HepG2 (cell line): ENCODE measurements at regions not wholly inside any gene's neighbourhood (a gene's known extent, or its start where the extent isn't known, plus 50 kb on each side); places are given as distances from the start of the nearest gene placed in this dataset.

Experiments
- ATAC-seq: fragments of 200-7000 bp; cut with Tn5 transposase; 3 replicates; pipeline ENCODE4 v1.9.1; 2020; ENCODE audit warnings: mild to moderate bottlenecking, moderate library complexity
- BruUV-seq: library from RNA; stranded (reverse); fragments of 400-500 nt; replicated peaks from 2 replicates; lab custom pipeline; 2021; lab: Mats Ljungman, UMichigan
- CTCF ChIA-PET: fragments of 300-600 bp; formaldehyde crosslinking; extraction: SDS; loops from one replicate; lab custom pipeline; 2021; ENCODE audit warnings: low total read pairs, inconsistent platforms, low intra/inter-chr PET ratio; lab: Yijun Ruan, JAX
- POLR2A ChIA-PET: fragments of 350-600 bp; sonication (Branson Sonifier 250); formaldehyde crosslinking; loops from one replicate; lab custom pipeline; 2020; ENCODE audit warnings: antibody characterized with exemption, inconsistent platforms; lab: Yijun Ruan, JAX
- DNase-seq: peaks from one replicate; pipeline ENCODE4 v3.0.0-alpha.2; 2015; ENCODE audit warnings: low spot score
- FAIRE-seq: peaks from 3 replicates; lab custom pipeline; 2011; peaks lifted over from hg19 to GRCh38; lab: Jason Lieb, UNC
- H2AFZ ChIP-seq: one replicate; pipeline ENCODE4 v1.6.1; 2011; ENCODE audit warnings: low read length, inconsistent platforms
- H3K27ac ChIP-seq: fragments of 300-600 bp; 3 replicates; pipeline ENCODE4 v1.8.0; 2011; ENCODE audit warnings: mixed run types, mild to moderate bottlenecking, mixed read lengths, low read length, inconsistent platforms; ENCODE audit not compliant: insufficient read depth; ENCODE audit errors: extremely low read length
- H3K27me3 ChIP-seq, 2 experiments: fragments of 200-600 bp in 1 of 2; 2 replicates in 1 of 2; 3 replicates in 1 of 2; pipeline versions ENCODE4 v1.6.0 to v1.8.0; 2011; ENCODE audit warnings: low read length in 2 of 2, mild to moderate bottlenecking in 2 of 2, moderate library complexity in 2 of 2, inconsistent platforms in 1 of 2; ENCODE audit not compliant: insufficient read depth in 2 of 2, control insufficient read depth in 1 of 2
- H3K36me3 ChIP-seq, 2 experiments: fragments of 200-600 bp in 1 of 2; replicated peaks in 1 of 2; 2 replicates in 1 of 2; 3 replicates in 1 of 2; pipeline versions ENCODE4 v1.5.1 to v1.8.0; 2011; ENCODE audit warnings: low read length in 2 of 2, inconsistent platforms in 1 of 2; ENCODE audit not compliant: insufficient read depth in 2 of 2, control insufficient read depth in 1 of 2
- H3K4me1 ChIP-seq: 2 replicates; pipeline ENCODE4 v1.5.1; 2012; ENCODE audit warnings: low read length, inconsistent platforms; ENCODE audit not compliant: insufficient read depth
- H3K4me2 ChIP-seq: 2 replicates; pipeline ENCODE4 v1.6.0; 2011; ENCODE audit warnings: low read depth, low read length, inconsistent platforms
- H3K4me3 ChIP-seq, 3 experiments: fragments of 200-600 bp in 1 of 3; sonication (generic), shearing (Covaris generic) in 1 of 3; replicated peaks in 1 of 3; 2 replicates each; pipeline ENCODE4 v1.5.1; 2011 to 2016; ENCODE audit warnings: low read length in 3 of 3, inconsistent platforms in 2 of 3, low read depth in 2 of 3, mild to moderate bottlenecking in 2 of 3, control low read depth in 1 of 3, mixed read lengths in 1 of 3; ENCODE audit not compliant: insufficient read depth in 1 of 3
- H3K79me2 ChIP-seq: one replicate; pipeline ENCODE4 v1.6.1; 2011; ENCODE audit warnings: low read length, inconsistent platforms; ENCODE audit not compliant: insufficient read depth
- H3K9ac ChIP-seq: 2 replicates; pipeline ENCODE4 v1.6.0; 2011; ENCODE audit warnings: mild to moderate bottlenecking, low read depth, low read length, inconsistent platforms; ENCODE audit not compliant: insufficient read depth
- H3K9me3 ChIP-seq: 2 replicates; pipeline ENCODE4 v1.5.1; 2012; ENCODE audit warnings: mild to moderate bottlenecking, low read length
- H4K20me1 ChIP-seq: 2 replicates; pipeline ENCODE4 v1.6.0; 2011; ENCODE audit warnings: inconsistent platforms, mild to moderate bottlenecking, low read length, moderate library complexity; ENCODE audit not compliant: insufficient read depth
- HES4 ChIP-seq: sonication (generic); formaldehyde crosslinking; IDR thresholded peaks from 2 replicates; pipeline ENCODE4 v1.9.0; 2021; ENCODE audit warnings: mild to moderate bottlenecking, missing genetic modification reagents, borderline replicate concordance
- HMGA1 ChIP-seq: sonication (generic); formaldehyde crosslinking; conservative IDR thresholded peaks from 2 replicates; pipeline ENCODE4 v1.4.0; 2020; ENCODE audit warnings: missing genetic modification reagents
- HOXA3 ChIP-seq: sonication (generic); formaldehyde crosslinking; IDR thresholded peaks from 2 replicates; pipeline ENCODE4 v1.5.0; 2020; ENCODE audit warnings: missing genetic modification reagents
- MYNN ChIP-seq: sonication (generic); formaldehyde crosslinking; IDR thresholded peaks from 2 replicates; pipeline ENCODE4 v1.4.0; 2020; ENCODE audit warnings: mild to moderate bottlenecking, low read depth, missing genetic modification reagents
- NR2F1 ChIP-seq, 2 experiments: fragments of 450-650 bp in 1 of 2; formaldehyde crosslinking in 1 of 2; IDR thresholded peaks; 2 replicates each; pipeline versions ENCODE4 v1.5.0 to v1.6.1; 2016 to 2020; ENCODE audit warnings: mild to moderate bottlenecking in 1 of 2, missing compliant biosample characterization in 1 of 2, missing genetic modification reagents in 1 of 2, moderate library complexity in 1 of 2
- SIN3B ChIP-seq: fragments of 150-350 bp; IDR thresholded peaks from 2 replicates; pipeline ENCODE4 v1.6.1; 2014; ENCODE audit warnings: low read length
- STAT5B ChIP-seq: sonication (generic); formaldehyde crosslinking; IDR thresholded peaks from 2 replicates; pipeline ENCODE4 v1.4.0; 2020; ENCODE audit warnings: missing genetic modification reagents
- ZEB1 ChIP-seq: IDR thresholded peaks from 2 replicates; pipeline ENCODE4 v1.6.1; 2012; ENCODE audit warnings: mild to moderate bottlenecking, low read depth, inconsistent platforms; ENCODE audit not compliant: insufficient replicate concordance
- ZNF451 ChIP-seq: sonication (generic); formaldehyde crosslinking; IDR thresholded peaks from 2 replicates; pipeline ENCODE4 v1.5.0; 2020; ENCODE audit warnings: mild to moderate bottlenecking, missing genetic modification reagents
- ZNF496 ChIP-seq: sonication (generic); formaldehyde crosslinking; IDR thresholded peaks from 2 replicates; pipeline ENCODE4 v1.8.1; 2023; ENCODE audit warnings: mild to moderate bottlenecking, moderate library complexity, missing genetic modification reagents; ENCODE audit not compliant: insufficient replicate concordance
- ZNF619 ChIP-seq: sonication (generic); formaldehyde crosslinking; IDR thresholded peaks from 2 replicates; pipeline ENCODE4 v1.4.0; 2020; ENCODE audit warnings: mild to moderate bottlenecking, missing genetic modification reagents
- ZNF644 ChIP-seq: IDR thresholded peaks from 2 replicates; pipeline ENCODE4 v1.6.1; 2016; ENCODE audit warnings: low read depth
- ZNF891 ChIP-seq: sonication (generic); formaldehyde crosslinking; IDR thresholded peaks from 2 replicates; pipeline ENCODE4 v1.5.0; 2020; ENCODE audit warnings: mild to moderate bottlenecking, missing genetic modification reagents
- WGBS: methylation state at CpG from one replicate; pipeline ENCODE4 v1.1.6; 2017; ENCODE audit warnings: low lambda C conversion rate; 5-methylcytosine and 5-hydroxymethylcytosine counted together
- in situ Hi-C: cut with HindIII; loops from 2 replicates; pipeline ENCODE4 v1.10.0; 2017; ENCODE audit warnings: low pct_unique_long_range_greater_than_20kb; ENCODE audit not compliant: extremely low pct_ligation_motif_present
- intact Hi-C: fragments of 100-400 bp; cut with micrococcal nuclease; formaldehyde crosslinking; loops from one replicate; pipeline ENCODE4 v1.10.0; 2022; ENCODE audit not compliant: unreplicated experiment
- TF ChIP-seq, protein P1 (sequence below): sonication (generic); formaldehyde crosslinking; IDR thresholded peaks from 2 replicates; pipeline ENCODE4 v1.4.0; 2020; ENCODE audit warnings: missing genetic modification reagents
- TF ChIP-seq, protein P2 (sequence below): sonication (generic); IDR thresholded peaks from 2 replicates; pipeline ENCODE4 v1.6.1; 2016; ENCODE audit warnings: low read depth, borderline replicate concordance
- TF ChIP-seq, protein P3 (sequence below): sonication (generic); formaldehyde crosslinking; IDR thresholded peaks from 2 replicates; pipeline ENCODE4 v1.4.0; 2020; ENCODE audit warnings: missing genetic modification reagents, mild to moderate bottlenecking, borderline replicate concordance
- TF ChIP-seq, protein P4 (sequence below): sonication (generic); formaldehyde crosslinking; IDR thresholded peaks from 2 replicates; pipeline ENCODE4 v1.5.1; 2020; ENCODE audit warnings: missing genetic modification reagents, mild to moderate bottlenecking, borderline replicate concordance
- TF ChIP-seq, protein P5 (sequence below), 2 experiments: sonication (generic) in 1 of 2; formaldehyde crosslinking in 1 of 2; IDR thresholded peaks; 2 replicates each; pipeline versions ENCODE4 v1.4.0 to v1.6.1; 2018 to 2020; ENCODE audit warnings: missing genetic modification reagents in 2 of 2, borderline replicate concordance in 1 of 2, low read depth in 1 of 2, mild to moderate bottlenecking in 1 of 2, missing biosample characterization in 1 of 2

DNA sequence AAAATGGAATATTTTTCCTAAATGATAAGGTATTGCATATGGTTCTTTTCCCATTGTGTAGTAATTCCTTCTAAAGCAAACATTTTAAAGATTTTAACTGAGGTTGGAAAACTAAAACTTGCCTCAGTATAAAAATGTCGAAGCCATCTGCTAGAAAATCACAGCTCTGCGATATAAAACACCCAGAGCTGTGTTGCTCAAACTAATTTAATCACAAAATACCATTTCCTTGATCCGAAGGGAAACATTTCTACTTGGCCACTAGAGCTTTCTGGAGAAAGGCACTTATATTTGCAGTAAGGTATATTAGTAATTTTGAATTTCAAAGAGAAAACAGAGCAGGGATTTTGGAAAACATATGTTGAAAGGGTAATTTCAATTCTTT is 209.2 kb upstream of the ZNF32 start:
- Histone ChIP-seq H3K27ac (no peak overlapping the region), H3K36me3 (no peaks in the 10 kb centered on the region), H3K4me2 (no peak overlapping the region), H3K9me3 (no peaks in the 10 kb centered on the region), H3K79me2 (no peaks in the 10 kb centered on the region), H4K20me1 (no peaks in the 10 kb centered on the region), H3K4me1 (peaks cover 23% of the 10 kb centered on the region), H3K9ac (no peak overlapping the region), H3K27me3 (peaks cover 0 to 12% of the 10 kb centered on the region in 2 experiments; a peak in 2 of 5 replicates), H3K4me3 (no peak overlapping the region), H2AFZ (no peak overlapping the region)
- 21% methylated on average over 3 of the region's 3 CpGs for WGBS
- ATAC-seq: no peak
- CTCF ChIA-PET: no interaction called here
- no peak for FAIRE-seq
- no TSS peak for BruUV-seq
- in situ Hi-C loops (no loop called here), intact Hi-C loops (no loop called here)
- POLR2A ChIA-PET: no interaction called here
- DNase-seq: no peak
- no peak for TF ChIP-seq SIN3B
- no peak for TF ChIP-seq HOXA3 (CRISPR knock-in tag)
- TF ChIP-seq ZNF451: no peak
- TF ChIP-seq HMGA1 (CRISPR knock-in tag): no peak
- no peak for TF ChIP-seq ZEB1
- TF ChIP-seq STAT5B (CRISPR knock-in tag): no peak
- TF ChIP-seq, protein P1, sequence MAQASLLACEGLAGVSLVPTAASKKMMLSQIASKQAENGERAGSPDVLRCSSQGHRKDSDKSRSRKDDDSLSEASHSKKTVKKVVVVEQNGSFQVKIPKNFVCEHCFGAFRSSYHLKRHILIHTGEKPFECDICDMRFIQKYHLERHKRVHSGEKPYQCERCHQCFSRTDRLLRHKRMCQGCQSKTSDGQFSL (CRISPR knock-in tag): no peak
- no peak for TF ChIP-seq ZNF644 (CRISPR knock-in tag)
- TF ChIP-seq, protein P2, sequence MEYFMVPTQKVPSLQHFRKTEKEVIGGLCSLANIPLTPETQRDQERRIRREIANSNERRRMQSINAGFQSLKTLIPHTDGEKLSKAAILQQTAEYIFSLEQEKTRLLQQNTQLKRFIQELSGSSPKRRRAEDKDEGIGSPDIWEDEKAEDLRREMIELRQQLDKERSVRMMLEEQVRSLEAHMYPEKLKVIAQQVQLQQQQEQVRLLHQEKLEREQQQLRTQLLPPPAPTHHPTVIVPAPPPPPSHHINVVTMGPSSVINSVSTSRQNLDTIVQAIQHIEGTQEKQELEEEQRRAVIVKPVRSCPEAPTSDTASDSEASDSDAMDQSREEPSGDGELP: no peak
- TF ChIP-seq ZNF619 (CRISPR knock-in tag): no peak
- TF ChIP-seq MYNN (CRISPR knock-in tag): no peak
- TF ChIP-seq, protein P3, sequence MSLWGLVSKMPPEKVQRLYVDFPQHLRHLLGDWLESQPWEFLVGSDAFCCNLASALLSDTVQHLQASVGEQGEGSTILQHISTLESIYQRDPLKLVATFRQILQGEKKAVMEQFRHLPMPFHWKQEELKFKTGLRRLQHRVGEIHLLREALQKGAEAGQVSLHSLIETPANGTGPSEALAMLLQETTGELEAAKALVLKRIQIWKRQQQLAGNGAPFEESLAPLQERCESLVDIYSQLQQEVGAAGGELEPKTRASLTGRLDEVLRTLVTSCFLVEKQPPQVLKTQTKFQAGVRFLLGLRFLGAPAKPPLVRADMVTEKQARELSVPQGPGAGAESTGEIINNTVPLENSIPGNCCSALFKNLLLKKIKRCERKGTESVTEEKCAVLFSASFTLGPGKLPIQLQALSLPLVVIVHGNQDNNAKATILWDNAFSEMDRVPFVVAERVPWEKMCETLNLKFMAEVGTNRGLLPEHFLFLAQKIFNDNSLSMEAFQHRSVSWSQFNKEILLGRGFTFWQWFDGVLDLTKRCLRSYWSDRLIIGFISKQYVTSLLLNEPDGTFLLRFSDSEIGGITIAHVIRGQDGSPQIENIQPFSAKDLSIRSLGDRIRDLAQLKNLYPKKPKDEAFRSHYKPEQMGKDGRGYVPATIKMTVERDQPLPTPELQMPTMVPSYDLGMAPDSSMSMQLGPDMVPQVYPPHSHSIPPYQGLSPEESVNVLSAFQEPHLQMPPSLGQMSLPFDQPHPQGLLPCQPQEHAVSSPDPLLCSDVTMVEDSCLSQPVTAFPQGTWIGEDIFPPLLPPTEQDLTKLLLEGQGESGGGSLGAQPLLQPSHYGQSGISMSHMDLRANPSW (CRISPR knock-in tag): no peak
- TF ChIP-seq ZNF891 (CRISPR knock-in tag): no peak
- TF ChIP-seq ZNF496 (CRISPR knock-in tag): no peak
- TF ChIP-seq, protein P4, sequence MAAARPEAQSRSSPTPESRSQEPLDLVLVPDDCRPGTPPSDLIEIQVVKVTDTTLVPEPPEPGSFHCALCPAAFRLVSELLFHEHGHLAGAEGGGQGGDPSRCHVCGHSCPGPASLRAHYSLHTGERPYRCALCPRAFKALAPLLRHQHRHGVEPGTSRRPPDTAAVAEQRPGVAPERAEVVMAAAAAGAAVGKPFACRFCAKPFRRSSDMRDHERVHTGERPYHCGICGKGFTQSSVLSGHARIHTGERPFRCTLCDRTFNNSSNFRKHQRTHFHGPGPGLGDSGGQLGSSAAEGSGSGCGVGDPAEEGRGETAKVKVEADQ (CRISPR knock-in tag): no peak
- TF ChIP-seq, protein P5, sequence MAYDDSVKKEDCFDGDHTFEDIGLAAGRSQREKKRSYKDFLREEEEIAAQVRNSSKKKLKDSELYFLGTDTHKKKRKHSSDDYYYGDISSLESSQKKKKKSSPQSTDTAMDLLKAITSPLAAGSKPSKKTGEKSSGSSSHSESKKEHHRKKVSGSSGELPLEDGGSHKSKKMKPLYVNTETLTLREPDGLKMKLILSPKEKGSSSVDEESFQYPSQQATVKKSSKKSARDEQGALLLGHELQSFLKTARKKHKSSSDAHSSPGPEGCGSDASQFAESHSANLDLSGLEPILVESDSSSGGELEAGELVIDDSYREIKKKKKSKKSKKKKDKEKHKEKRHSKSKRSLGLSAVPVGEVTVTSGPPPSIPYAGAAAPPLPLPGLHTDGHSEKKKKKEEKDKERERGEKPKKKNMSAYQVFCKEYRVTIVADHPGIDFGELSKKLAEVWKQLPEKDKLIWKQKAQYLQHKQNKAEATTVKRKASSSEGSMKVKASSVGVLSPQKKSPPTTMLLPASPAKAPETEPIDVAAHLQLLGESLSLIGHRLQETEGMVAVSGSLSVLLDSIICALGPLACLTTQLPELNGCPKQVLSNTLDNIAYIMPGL (CRISPR knock-in tag; IDR thresholded peaks at IDR 0.05; ENCODE audit: borderline replicate concordance in 1 of 2, low read depth in 1 of 2): no peak
- no peak for TF ChIP-seq NR2F1 (CRISPR knock-in tag; IDR thresholded peaks at IDR 0.05)
- TF ChIP-seq HES4 (CRISPR knock-in tag): no peak
